GM21515 (cell line): ENCODE measurements at regions not wholly inside any gene's neighbourhood (a gene's known extent, or its start where the extent isn't known, plus 50 kb on each side); places are given as distances from the start of the nearest gene placed in this dataset.

Source experiments
- ATAC-seq: cut with Tn5 transposase; IDR thresholded peaks from one replicate; pipeline ENCODE4 v1.9.1; 2021; ENCODE audit not compliant: unreplicated experiment

DNA sequence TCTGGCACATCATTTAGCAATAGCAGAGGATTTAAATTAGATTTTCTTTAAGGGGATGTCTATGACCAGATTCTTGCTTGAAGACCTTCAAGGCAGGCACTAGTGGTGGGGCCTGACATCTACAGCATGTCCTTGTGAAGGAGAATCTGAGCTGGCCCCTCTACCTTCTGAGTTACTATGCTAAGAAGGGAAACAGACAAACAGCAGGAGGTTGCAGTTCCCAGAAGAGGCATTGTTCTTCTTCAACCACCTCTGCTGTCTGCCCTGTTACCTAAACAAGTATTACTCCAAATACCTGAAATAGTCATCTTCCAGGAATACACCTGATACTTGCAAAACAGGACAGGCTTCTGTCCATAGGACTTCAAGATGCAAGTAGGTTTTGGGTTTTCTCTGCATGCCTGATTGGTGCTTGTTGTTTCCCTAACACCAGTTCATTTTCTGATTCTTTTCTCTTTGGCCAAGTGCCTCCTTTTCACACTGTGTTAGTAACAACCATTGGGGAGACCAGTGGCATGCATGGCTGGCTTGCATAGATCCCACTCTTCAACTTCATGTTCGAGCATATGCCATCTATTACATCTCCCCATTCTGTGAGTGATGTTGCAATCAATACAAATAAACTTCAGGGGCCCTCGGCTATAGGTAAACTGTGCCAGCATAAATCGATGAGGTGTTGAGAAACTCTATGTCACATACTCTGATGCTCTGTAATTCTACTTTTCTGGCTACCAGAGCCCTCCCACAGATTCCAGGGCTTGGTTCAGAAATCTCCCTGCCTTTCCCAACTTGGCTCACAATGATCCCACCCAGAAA lies 93.0 kb upstream of the DUSP10 start:
- no peak for ATAC-seq

DNA sequence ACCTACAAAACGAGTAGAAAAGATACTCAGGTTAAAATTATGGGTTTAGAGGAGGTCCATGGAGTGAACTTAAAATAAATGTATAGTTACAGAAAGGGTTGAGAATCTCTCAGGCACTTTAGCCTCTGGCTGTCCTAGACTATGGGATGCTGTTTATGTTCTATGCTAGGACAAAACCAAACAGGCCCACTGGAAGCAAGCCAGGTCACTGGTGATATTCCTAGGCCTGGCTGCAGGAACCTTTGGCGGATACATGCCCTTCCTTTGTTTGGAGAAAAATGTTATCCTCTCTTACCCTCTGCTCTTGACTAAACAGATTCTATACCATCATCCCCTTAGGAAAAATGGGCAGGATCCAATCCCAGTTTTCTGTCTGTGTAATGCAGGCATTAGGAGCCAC lies 90.7 kb upstream of the DUSP10 start:
- no peak for ATAC-seq

DNA sequence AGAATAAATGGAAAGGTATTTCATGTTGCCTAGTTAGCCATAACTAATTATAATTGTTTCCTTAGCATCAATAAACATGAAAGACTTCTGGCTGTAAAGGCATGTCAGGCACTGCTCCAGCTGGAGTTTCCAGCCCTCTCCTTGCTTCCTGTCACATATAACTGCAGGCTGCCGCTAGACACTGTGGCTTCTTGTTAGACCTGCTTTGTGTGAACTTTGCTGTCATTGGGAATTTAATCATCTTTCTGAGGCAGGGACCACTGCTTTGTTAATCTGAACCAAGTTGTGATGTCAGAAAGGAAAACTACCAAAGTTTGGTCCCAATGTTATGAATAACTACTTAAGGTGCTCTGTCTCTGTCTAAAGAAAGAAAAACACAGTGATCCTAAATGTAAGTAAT lies 90.3 kb upstream of the DUSP10 start:
- no peak for ATAC-seq

DNA sequence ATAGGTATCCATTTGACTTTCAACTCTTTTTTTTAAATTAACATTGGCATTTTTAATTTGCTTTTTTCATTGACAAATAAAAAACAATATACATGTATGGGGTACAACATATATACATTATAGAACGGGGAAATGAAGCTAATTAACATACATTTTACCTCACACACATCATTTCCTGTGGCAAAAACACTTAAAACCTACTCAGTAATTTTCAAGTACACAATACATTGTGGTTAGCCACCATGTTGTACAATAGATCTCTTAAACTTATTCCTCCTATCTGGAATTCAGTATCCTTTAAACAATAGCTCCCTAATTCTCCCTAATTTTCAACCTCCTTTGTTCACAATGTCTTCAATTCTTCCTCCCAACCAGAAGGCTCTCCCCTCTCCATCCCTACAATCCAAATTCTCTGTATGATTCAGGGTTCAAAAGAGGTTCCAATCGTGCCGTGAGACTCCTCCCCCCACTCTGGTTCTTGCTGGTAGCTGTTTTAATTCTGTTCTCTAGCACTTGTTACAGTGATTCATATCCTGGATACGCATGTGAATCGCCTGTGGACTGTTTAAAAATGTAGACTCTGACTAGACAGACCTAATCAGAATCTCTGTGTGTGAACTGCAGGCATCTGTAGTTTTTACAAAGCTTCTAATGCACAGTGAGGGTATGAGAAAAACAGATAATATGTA lies 87.6 kb upstream of the DUSP10 start:
- no peak for ATAC-seq

DNA sequence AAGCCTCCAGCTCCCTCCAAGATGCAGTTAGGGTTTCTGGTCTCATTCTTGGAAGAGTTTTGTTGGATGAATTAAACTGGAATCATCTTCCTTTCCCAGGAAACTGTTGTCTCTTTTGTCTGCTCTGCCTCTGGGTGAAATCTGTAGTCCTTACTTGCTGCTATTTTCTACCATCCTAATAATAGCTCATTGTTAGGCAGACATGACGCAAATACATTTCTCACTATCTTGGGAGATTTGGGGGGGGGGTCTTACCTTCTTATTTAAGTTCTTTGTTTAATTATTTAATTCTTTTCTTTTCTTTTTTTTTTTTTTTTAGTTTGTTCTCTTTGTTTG lies 85.4 kb upstream of the DUSP10 start:
- no peak for ATAC-seq

DNA sequence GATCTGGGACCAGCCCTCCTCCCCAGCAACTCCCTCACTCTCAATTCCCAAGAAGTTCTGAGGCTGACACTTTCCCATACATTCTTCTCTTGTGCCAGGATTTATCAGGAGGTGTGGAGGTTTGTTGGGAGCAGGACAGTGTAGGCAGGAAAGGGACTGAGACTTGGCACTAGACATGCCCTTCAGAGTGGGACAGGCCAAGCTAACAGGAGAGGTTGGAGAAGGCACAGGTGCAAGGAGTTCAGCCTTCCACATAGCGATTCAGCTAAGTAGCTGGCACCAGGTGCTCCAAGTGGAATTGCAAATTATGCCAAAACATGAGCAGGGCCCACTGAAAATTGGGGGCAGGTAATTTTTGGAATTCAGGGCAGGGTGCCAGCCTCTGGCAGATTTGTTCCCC lies 83.0 kb upstream of the DUSP10 start:
- no peak for ATAC-seq

DNA sequence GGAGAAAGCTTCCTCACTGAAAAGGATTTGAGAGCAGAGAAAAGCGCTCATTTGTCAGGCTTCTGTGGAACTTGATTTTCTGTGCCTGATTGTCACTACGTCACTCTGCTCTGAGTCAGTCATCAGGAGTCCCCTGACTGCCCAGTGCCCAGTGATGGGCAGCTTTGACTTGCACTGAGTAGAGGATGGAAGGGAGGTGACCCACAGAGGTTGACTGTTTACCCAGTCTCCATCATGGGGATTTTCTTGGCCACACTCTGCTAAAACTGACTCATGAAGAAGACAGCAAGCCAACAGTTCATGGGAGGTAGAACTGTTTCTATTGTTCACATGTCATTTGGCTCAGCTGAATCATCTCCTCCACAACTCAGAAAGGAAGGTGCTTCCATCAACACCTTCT lies 82.1 kb upstream of the DUSP10 start:
- ATAC-seq: no peak

DNA sequence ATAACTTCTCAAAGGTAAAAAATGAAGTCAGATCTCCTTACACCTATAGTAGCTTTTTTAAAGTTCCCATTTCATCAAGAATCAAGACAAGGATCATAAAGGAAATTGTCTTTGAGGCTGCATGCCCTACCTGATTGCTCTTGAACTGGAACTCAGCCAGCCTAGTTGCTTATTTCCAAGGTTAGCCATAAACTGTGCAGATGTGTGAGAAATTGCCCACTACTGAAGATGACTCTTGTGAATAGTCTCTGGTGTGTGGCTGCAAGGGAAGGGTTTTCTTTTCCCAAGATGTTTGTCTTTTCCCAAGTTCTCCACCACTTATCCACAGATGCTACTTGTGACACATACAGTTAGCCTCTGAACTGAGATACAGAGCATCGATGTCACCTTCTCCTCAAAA lies 81.7 kb upstream of the DUSP10 start:
- peak; percentile 10 for ATAC-seq

DNA sequence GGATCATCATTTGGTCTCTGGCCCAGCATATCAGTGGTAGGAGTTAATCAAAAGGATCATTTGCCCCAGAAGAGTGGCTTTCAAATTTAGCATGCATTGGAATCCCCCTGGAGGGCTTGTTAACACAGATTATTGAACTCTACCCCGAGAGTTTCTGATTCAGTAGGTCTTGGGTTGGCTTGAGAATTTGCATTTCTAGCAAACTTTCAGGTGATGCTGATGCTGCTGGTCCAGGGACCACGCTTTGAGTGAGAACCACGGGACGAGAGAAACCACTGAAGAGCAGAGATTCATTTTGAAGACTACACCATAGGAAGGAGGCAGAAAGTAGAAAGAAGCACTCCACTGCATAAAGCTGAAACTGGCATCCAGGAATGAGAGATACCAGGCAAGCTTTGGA lies 81.3 kb upstream of the DUSP10 start:
- ATAC-seq: peak; percentile 82

DNA sequence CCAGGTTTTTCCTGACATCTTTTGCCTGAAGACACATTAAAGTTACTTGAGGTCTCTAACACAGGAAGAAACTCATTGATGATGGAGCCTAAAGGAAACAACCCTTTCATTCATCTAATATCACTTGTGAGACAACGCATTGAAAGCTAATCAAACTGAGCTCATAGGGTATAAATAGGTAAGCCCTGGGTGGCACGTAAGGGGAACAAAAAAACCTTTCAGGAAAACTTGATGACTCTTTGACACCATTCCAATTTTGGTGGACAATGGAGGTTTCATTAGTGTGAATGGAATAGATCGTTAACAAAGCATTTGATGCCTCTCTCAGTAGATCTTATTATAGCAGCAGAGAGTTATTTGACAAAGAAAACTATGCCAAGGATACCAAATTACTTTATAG lies 80.7 kb upstream of the DUSP10 start:
- no peak for ATAC-seq

DNA sequence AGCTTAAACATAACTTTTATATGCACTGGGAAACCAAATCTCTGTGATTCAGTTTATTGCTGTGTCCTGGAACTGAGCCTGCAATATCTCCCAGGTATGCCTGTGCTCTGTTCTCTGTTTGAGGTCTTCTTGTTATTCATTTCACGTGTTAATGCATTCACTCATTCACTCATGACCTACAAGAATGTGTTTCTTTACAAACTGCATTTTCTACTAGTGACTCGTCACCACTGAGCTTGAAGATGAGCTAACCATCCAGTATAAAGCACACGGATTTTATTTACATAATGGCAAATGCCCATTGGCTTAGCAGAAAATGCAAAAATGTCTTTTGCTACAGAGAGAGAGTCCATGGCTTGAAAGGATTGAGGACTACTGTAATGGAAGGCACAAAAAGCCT lies 75.0 kb upstream of the DUSP10 start:
- no peak for ATAC-seq

DNA sequence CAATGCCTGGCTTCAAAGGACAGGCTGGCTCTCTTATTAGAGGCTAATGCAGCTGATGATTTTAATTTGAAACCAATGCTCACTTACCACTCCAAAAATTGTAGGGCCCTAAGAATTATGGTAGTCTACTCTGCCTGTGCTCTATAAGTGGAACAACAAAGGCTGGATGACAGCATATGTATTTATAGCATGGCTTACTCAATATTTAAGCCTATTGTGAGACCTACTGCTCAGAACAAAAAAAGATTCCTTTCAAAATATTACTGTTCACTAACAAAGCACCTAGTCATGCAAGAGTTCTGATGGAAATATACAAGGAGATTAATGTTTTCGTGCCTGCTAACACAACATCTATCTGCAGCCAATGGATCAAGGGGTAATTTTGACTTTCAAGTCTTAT lies 73.8 kb upstream of the DUSP10 start:
- ATAC-seq: no peak

DNA sequence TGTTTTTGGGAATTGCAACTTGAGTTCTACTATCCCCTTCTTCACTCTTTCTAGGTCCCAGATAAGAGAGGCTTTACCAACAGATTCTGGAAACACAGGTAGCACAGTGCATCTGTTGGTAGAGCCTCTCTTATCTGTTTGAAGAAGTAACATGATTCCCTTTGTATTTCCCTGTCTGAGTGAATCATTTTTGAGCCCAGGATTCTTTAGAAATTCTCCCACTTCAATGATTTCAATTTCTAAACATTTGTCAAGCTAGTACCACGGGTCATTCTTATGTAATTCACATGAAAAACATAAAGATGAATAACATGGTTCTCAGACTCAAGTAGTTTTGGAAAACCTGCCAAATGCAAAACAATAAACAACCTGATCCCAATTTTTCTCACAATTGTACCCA lies 72.0 kb upstream of the DUSP10 start:
- ATAC-seq: no peak

DNA sequence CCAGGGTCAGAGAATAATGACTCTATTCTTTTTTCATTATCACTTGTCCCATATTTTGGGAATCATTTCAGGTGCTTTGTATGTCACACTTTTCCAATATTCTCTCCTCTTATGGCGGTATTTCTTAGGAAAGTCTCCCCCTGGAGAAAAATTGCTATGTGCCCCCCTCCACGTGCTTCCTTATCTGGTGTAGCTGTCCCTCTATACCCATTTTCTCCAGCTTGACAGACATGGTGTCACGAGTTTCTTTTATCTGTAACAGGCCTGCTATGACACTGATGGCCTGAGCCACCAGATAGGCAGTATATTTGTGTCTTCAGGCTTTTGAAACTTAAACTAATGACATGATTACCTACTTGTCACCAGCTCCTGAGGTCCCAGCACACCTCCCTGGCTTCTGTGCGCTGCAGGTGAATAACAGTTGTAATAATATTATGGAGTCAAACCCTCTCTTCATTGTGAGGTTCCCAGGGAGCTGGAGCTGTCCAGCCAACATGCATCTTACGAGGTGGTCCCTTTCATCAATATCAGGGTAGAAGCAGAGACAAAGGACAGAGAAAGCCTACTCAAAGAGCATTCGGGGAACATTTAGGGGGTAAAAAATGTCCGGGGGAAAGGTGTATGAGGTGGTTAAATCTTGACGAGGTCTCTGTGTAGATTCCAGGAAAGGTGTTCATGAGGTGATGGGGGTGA lies 71.2 kb upstream of the DUSP10 start:
- ATAC-seq: no peak

DNA sequence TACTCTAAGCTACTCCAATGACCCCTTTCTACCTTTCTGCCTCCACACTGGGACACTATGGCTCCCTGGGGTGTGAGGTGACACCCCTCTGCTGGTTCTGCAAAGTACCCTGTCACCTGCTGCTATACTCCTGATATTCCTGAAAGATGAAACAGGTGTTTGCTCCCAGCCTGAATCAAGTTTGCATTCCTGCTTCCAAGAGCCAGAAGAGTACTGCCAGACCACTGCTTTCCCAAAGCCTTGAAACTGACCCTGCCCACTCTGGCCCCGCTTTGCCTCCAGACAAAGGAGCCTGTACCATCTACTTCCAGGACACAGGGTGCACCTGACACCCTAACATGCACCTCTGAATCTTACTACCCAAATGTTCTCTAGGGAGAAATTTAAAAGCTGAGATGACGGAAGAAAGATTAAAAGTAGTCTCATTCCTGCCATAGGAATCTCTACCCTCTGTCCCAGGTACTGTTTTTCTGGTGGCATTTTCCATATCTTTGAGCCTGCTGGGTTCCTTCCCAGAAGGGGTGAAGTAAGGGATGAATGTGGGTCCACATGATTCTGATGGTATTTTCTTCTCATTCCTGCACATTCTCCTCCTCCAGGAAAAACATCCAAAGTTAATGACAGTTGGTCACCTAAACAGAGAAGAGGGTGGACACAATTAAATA lies 70.3 kb upstream of the DUSP10 start:
- ATAC-seq: no peak

DNA sequence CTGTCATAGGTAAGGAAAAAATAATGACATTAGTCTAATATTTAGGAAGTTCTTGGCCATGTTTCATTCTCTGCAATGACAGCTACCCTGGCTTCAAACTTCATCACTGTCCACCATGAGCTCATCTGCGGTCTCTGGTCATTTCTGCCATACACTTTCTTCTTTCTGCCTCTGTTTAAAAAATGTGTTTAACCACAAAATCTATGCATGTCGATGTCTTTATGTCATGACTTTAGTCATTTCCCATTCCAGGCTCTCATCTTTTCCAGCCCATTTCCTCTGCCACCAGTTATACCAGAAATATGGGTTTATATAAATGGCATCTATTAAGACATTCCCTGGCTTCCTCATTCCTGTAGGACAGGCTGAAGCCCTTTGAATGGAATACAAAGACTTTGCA lies 68.5 kb upstream of the DUSP10 start:
- ATAC-seq: no peak

DNA sequence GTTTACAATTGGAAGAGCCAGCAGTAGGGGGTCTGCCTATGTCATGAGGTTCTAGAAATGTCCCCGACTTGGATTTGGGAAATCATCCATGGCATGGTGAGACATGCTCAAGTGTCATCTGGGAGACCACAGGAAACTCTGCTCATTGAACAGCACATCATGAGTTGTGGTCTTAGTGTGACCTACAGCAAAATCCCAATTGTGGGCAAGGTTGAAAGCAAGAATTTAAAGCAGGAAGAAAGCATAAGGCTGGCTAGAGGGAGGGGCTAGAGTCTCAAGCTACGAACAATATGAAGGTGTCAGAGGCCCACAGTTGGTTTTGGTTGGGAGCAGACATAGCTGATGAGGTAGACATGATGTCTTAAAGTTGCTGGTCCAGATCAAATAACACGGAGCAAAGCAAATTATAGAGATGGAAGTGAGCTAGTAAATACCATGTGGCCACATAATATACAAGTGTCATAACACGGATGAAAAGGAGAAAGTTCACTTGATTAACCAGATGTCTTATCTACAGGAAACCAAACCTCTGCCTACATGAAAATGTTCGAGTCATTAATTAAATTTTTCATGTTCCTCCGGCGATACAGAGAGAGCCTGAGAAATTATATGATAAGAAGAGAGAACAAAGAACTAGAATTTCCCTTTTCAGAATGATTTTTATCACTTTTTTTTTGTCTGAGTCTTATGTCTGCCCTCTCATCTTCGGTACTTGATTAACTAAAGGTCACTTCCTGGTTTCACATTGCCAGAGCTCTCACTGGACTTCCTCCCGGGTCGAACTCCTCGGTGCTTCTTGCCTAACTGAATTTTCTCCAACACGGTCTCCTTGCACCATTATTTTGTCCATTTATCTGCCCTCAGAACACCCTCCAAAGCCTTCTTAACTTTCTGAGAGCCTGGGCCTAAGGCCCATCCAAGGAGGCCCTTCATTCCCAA lies 67.5 kb upstream of the DUSP10 start:
- no peak for ATAC-seq

DNA sequence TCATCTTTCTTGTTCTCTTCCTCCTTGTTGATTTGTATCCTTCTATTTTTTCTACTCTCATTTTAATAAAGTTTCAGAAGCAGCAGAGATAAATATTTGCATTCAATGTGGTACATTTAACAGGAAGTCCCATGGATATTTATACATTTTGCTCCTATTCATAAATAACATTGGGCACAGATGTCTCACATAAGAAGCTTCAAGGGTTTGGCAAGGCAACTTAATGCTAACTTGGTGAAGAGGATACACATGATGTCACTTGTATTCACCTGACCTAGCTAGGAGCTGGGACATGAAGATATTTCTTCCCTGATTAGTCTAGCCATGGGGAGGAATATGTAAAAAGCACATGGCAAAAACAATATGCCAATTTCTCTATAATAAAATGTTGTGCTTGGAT lies 65.1 kb upstream of the DUSP10 start:
- no peak for ATAC-seq

DNA sequence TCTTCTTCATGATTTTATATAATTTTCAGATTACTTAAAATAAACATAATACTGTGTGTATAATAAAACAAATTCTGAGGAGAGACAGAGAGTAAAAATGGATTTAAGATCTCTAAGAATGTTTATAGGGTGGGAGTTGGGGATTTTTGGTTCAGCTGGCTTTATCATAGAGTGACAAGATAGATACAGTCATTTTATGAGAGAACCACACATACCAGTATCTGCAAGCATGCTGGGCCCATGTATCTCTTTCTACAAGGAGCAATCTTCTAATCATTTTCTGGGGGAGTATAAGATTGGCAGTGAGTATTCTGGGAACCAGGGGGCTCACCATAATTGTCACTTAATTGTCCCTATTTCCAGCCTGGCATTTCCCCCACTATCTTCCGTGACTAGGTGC lies 64.3 kb upstream of the DUSP10 start:
- no peak for ATAC-seq

DNA sequence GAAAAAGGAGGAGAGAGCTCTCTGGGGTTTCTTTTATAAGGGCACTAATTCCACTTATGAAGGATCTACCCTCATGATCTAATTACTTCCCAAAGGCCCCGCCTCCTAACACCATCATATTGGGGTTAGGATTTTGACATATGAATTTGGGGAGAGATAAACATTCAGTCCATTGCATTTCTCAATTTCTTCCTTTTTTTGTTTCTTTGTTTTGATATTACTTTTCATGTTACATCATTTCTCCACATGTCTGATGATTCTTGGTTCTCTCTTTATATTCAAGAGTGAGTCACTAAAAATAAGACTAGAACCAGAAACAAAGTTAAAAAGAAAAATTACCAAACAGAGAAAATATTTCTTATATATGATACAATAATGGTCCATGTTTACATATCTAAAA lies 63.2 kb upstream of the DUSP10 start:
- no peak for ATAC-seq

DNA sequence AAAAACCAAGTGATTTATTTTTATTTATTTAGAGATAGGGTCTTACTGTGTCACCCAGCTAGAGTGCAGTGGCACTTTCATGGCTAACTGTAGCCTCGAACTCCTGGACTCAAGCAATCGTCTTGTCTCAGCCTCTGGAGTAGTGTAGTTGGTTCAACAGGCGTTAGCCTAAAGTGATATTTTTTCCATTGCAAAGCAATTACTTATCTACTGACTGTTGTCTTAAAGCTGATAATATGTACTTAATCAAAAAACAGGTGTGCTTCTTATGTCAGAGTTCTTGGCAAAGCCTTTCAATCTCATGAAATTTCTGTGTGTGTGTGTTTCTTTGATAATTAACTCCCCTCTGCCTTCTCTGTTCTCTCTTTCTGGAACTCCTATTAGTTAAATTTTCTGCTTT lies 62.4 kb upstream of the DUSP10 start:
- ATAC-seq: no peak
